ENCODE measurements at regions not wholly inside any gene's neighbourhood (a gene's known extent, or its start where the extent isn't known, plus 50 kb on each side); places are given as distances from the start of the nearest gene placed in this dataset.

- H3K4me1 ChIP-seq (ENCODE audit: control insufficient read depth, insufficient read depth, low read length, poor library complexity, severe bottlenecking) = no peaks in the 10 kb centered on the region
- H3K27me3 ChIP-seq (ENCODE audit: control insufficient read depth, insufficient read depth, low read length) = peaks cover 11% of the 10 kb centered on the region
- H3K36me3 ChIP-seq (ENCODE audit: control insufficient read depth, insufficient read depth, low read length) = no peaks in the 10 kb centered on the region
- ATAC-seq (ENCODE audit: low read depth in 2 of 2) (no peak), DNase-seq (no peak)
- Mint-ChIP-seq H3K9me3 (peaks cover 0 to 2% (median 0%) of the 10 kb centered on the region in 7 donors), H3K27ac (no peak overlapping the region), H3K4me1 (no peaks in the 10 kb centered on the region), H3K4me3 (no peak overlapping the region), H3K27me3 (no peaks in the 10 kb centered on the region), H3K36me3 (no peaks in the 10 kb centered on the region)
- H3K27ac ChIP-seq (ENCODE audit: insufficient read depth, low read length, poor library complexity, severe bottlenecking) = no peak overlapping the region
- no peak overlapping the region for H3K4me3 ChIP-seq (ENCODE audit: low read depth, low read length)
- H3K9me3 ChIP-seq (ENCODE audit: control insufficient read depth in 2 of 2, low read length in 2 of 2) = no peaks in the 10 kb centered on the region
These were observed 86.2 kb downstream of the CXCL12 start for GRCh38 chr10:44298713-44299112.

- Mint-ChIP-seq H3K4me1 (no peaks in the 10 kb centered on the region), H3K27me3 (no peaks in the 10 kb centered on the region), H3K9me3 (no peaks in the 10 kb centered on the region), H3K36me3 (no peaks in the 10 kb centered on the region), H3K4me3 (no peak overlapping the region), H3K27ac (no peak overlapping the region)
- Histone ChIP-seq H3K36me3 (ENCODE audit: control insufficient read depth, insufficient read depth, low read length) (no peaks in the 10 kb centered on the region), H3K27me3 (ENCODE audit: control insufficient read depth, insufficient read depth, low read length) (peaks cover 11% of the 10 kb centered on the region), H3K9me3 (ENCODE audit: control insufficient read depth in 2 of 2, low read length in 2 of 2) (no peaks in the 10 kb centered on the region), H3K4me1 (ENCODE audit: control insufficient read depth, insufficient read depth, low read length, poor library complexity, severe bottlenecking) (no peaks in the 10 kb centered on the region), H3K4me3 (ENCODE audit: low read depth, low read length) (no peak overlapping the region), H3K27ac (ENCODE audit: insufficient read depth, low read length, poor library complexity, severe bottlenecking) (no peak overlapping the region)
- no peak for DNase-seq
- no peak for ATAC-seq (ENCODE audit: low read depth in 2 of 2)
These were observed 86.9 kb downstream of the CXCL12 start for GRCh38 chr10:44297963-44298362.

GRCh38 chr10:44295644-44296241, 89.2 kb downstream of the CXCL12 start:
- H3K4me1 ChIP-seq (ENCODE audit: control insufficient read depth, insufficient read depth, low read length, poor library complexity, severe bottlenecking) = no peaks in the 10 kb centered on the region
- H3K36me3 Mint-ChIP-seq = no peaks in the 10 kb centered on the region
- DNase-seq (no peak), ATAC-seq (ENCODE audit: low read depth in 2 of 2) (no peak)
- H3K27ac ChIP-seq (ENCODE audit: insufficient read depth, low read length, poor library complexity, severe bottlenecking) = no peak overlapping the region
- peaks cover 11% of the 10 kb centered on the region for H3K27me3 ChIP-seq (ENCODE audit: control insufficient read depth, insufficient read depth, low read length)
- peaks cover 0 to 2% (median 0%) of the 10 kb centered on the region in 7 donors for H3K9me3 Mint-ChIP-seq
- H3K4me3 ChIP-seq (ENCODE audit: low read depth, low read length) = no peak overlapping the region
- no peak overlapping the region for H3K27ac Mint-ChIP-seq
- H3K36me3 ChIP-seq (ENCODE audit: control insufficient read depth, insufficient read depth, low read length) = no peaks in the 10 kb centered on the region
- H3K9me3 ChIP-seq (ENCODE audit: control insufficient read depth in 2 of 2, low read length in 2 of 2) = no peaks in the 10 kb centered on the region
- no peaks in the 10 kb centered on the region for H3K27me3 Mint-ChIP-seq
- H3K4me1 Mint-ChIP-seq = no peaks in the 10 kb centered on the region
- H3K4me3 Mint-ChIP-seq = no peak overlapping the region

- Histone ChIP-seq H3K4me1 (ENCODE audit: control insufficient read depth, insufficient read depth, low read length, poor library complexity, severe bottlenecking) (no peaks in the 10 kb centered on the region), H3K27ac (ENCODE audit: insufficient read depth, low read length, poor library complexity, severe bottlenecking) (no peak overlapping the region), H3K9me3 (ENCODE audit: control insufficient read depth in 2 of 2, low read length in 2 of 2) (no peaks in the 10 kb centered on the region), H3K4me3 (ENCODE audit: low read depth, low read length) (no peak overlapping the region), H3K27me3 (ENCODE audit: control insufficient read depth, insufficient read depth, low read length) (peaks cover 11% of the 10 kb centered on the region), H3K36me3 (ENCODE audit: control insufficient read depth, insufficient read depth, low read length) (no peaks in the 10 kb centered on the region)
- no peak for DNase-seq
- no peak for ATAC-seq (ENCODE audit: low read depth in 2 of 2)
- Mint-ChIP-seq H3K4me3 (no peak overlapping the region), H3K4me1 (no peaks in the 10 kb centered on the region), H3K9me3 (peaks cover 0 to 2% (median 0%) of the 10 kb centered on the region in 7 donors), H3K36me3 (no peaks in the 10 kb centered on the region), H3K27ac (no peak overlapping the region), H3K27me3 (no peaks in the 10 kb centered on the region)
These were observed 90.0 kb downstream of the CXCL12 start for GRCh38 chr10:44294726-44295412.

- no peaks in the 10 kb centered on the region for H3K36me3 ChIP-seq (ENCODE audit: control insufficient read depth, insufficient read depth, low read length)
- H3K9me3 ChIP-seq (ENCODE audit: control insufficient read depth in 2 of 2, low read length in 2 of 2) = no peaks in the 10 kb centered on the region
- no peak overlapping the region for H3K4me3 ChIP-seq (ENCODE audit: low read depth, low read length)
- no peak overlapping the region for H3K27ac ChIP-seq (ENCODE audit: insufficient read depth, low read length, poor library complexity, severe bottlenecking)
- Mint-ChIP-seq H3K9me3 (peaks cover 0 to 2% (median 0%) of the 10 kb centered on the region in 7 donors), H3K36me3 (no peaks in the 10 kb centered on the region), H3K27me3 (no peaks in the 10 kb centered on the region), H3K4me3 (no peak overlapping the region), H3K27ac (no peak overlapping the region), H3K4me1 (no peaks in the 10 kb centered on the region)
- ATAC-seq (ENCODE audit: low read depth in 2 of 2) (no peak), DNase-seq (no peak)
- H3K4me1 ChIP-seq (ENCODE audit: control insufficient read depth, insufficient read depth, low read length, poor library complexity, severe bottlenecking) = no peaks in the 10 kb centered on the region
- H3K27me3 ChIP-seq (ENCODE audit: control insufficient read depth, insufficient read depth, low read length) = peaks cover 11% of the 10 kb centered on the region
These were observed 91.1 kb downstream of the CXCL12 start for GRCh38 chr10:44293842-44294241.

- Histone ChIP-seq H3K36me3 (ENCODE audit: control insufficient read depth, insufficient read depth, low read length) (no peaks in the 10 kb centered on the region), H3K4me1 (ENCODE audit: control insufficient read depth, insufficient read depth, low read length, poor library complexity, severe bottlenecking) (no peaks in the 10 kb centered on the region), H3K27ac (ENCODE audit: insufficient read depth, low read length, poor library complexity, severe bottlenecking) (no peak overlapping the region), H3K9me3 (ENCODE audit: control insufficient read depth in 2 of 2, low read length in 2 of 2) (no peaks in the 10 kb centered on the region), H3K27me3 (ENCODE audit: control insufficient read depth, insufficient read depth, low read length) (peaks cover 11% of the 10 kb centered on the region), H3K4me3 (ENCODE audit: low read depth, low read length) (no peak overlapping the region)
- no peak for DNase-seq
- H3K36me3 Mint-ChIP-seq = no peaks in the 10 kb centered on the region
- no peaks in the 10 kb centered on the region for H3K27me3 Mint-ChIP-seq
- no peak overlapping the region for H3K4me3 Mint-ChIP-seq
- peaks cover 0 to 2% (median 0%) of the 10 kb centered on the region in 7 donors for H3K9me3 Mint-ChIP-seq
- ATAC-seq (ENCODE audit: low read depth in 2 of 2) = no peak
- no peak overlapping the region for H3K27ac Mint-ChIP-seq
- no peaks in the 10 kb centered on the region for H3K4me1 Mint-ChIP-seq
These were observed 91.6 kb downstream of the CXCL12 start for GRCh38 chr10:44293306-44293778.

- no peak for ATAC-seq (ENCODE audit: low read depth in 2 of 2)
- Histone ChIP-seq H3K4me1 (ENCODE audit: control insufficient read depth, insufficient read depth, low read length, poor library complexity, severe bottlenecking) (no peaks in the 10 kb centered on the region), H3K27me3 (ENCODE audit: control insufficient read depth, insufficient read depth, low read length) (peaks cover 8% of the 10 kb centered on the region), H3K4me3 (ENCODE audit: low read depth, low read length) (no peak overlapping the region), H3K36me3 (ENCODE audit: control insufficient read depth, insufficient read depth, low read length) (no peaks in the 10 kb centered on the region), H3K27ac (ENCODE audit: insufficient read depth, low read length, poor library complexity, severe bottlenecking) (no peak overlapping the region), H3K9me3 (ENCODE audit: control insufficient read depth in 2 of 2, low read length in 2 of 2) (no peaks in the 10 kb centered on the region)
- Mint-ChIP-seq H3K4me3 (no peak overlapping the region), H3K27me3 (no peaks in the 10 kb centered on the region), H3K36me3 (no peaks in the 10 kb centered on the region), H3K27ac (no peak overlapping the region), H3K9me3 (peaks cover 0 to 2% (median 0%) of the 10 kb centered on the region in 7 donors), H3K4me1 (no peaks in the 10 kb centered on the region)
- no peak for DNase-seq
These were observed 92.4 kb downstream of the CXCL12 start for GRCh38 chr10:44292390-44293002.
